Brain microvascular endothelial cell (primary cell): ENCODE measurements at regions not wholly inside any gene's neighbourhood (a gene's known extent, or its start where the extent isn't known, plus 50 kb on each side); places are given as distances from the start of the nearest gene placed in this dataset.

ENCODE experiments used
- DNase-seq: peaks from one replicate; pipeline ENCODE4 v3.0.0-alpha.2; 2020
- H3K27ac ChIP-seq: fragments of 250-450 bp; sonication (Bioruptor Pico); 2 replicates; pipeline ENCODE4 v1.5.1; 2020; ENCODE audit warnings: mild to moderate bottlenecking, moderate library complexity
- H3K27me3 ChIP-seq: fragments of 250-450 bp; sonication (Bioruptor Pico); replicated peaks from 2 replicates; pipeline ENCODE4 v1.5.1; 2020; ENCODE audit warnings: mild to moderate bottlenecking
- H3K36me3 ChIP-seq: fragments of 250-450 bp; sonication (Bioruptor Pico); replicated peaks from 2 replicates; pipeline ENCODE4 v1.5.1; 2020; ENCODE audit warnings: mild to moderate bottlenecking
- H3K4me3 ChIP-seq: 2 replicates; pipeline ENCODE4 v1.5.1; 2011; ENCODE audit warnings: low read depth, mild to moderate bottlenecking, control low read depth, low read length, moderate library complexity
- CTCF ChIP-seq: IDR thresholded peaks from 2 replicates; pipeline ENCODE4 v1.5.1; 2011; ENCODE audit warnings: low read depth, mild to moderate bottlenecking, moderate library complexity, low read length, control low read depth, inconsistent platforms; ENCODE audit errors: missing control alignments
- in situ Hi-C: cut with HindIII; loops from 2 replicates; pipeline ENCODE4 v1.10.0; 2017; ENCODE audit warnings: low sequenced_read_pairs, low pct_ligation_motif_present

- Histone ChIP-seq H3K36me3 (no peaks in the 10 kb centered on the region), H3K27me3 (no peaks in the 10 kb centered on the region), H3K4me3 (no peak overlapping the region), H3K27ac (no peak overlapping the region)
- no peak for DNase-seq
- no peak for TF ChIP-seq CTCF
- in situ Hi-C loops: no loop called here
Measured at GRCh38 chr4:33323393-33323792, 2603.2 kb downstream of the PCDH7 start.

- no peaks in the 10 kb centered on the region for H3K36me3 ChIP-seq
- H3K4me3 ChIP-seq: no peak overlapping the region
- no peak for DNase-seq
- no peaks in the 10 kb centered on the region for H3K27me3 ChIP-seq
- TF ChIP-seq CTCF: no peak
- in situ Hi-C loops: no loop called here
- H3K27ac ChIP-seq: no peak overlapping the region
Measured at GRCh38 chr4:33334416-33334815, 2614.2 kb downstream of the PCDH7 start.

GRCh38 chr4:33339762-33340161 is 2619.6 kb downstream of the PCDH7 start:
- DNase-seq: no peak
- in situ Hi-C loops: no loop called here
- TF ChIP-seq CTCF: no peak
- H3K4me3 ChIP-seq: no peak overlapping the region
- no peak overlapping the region for H3K27ac ChIP-seq
- H3K36me3 ChIP-seq: no peaks in the 10 kb centered on the region
- H3K27me3 ChIP-seq: no peaks in the 10 kb centered on the region

- no peak for DNase-seq
- H3K27ac ChIP-seq: no peak overlapping the region
Measured at GRCh38 chr4:33340168-33340567, 2620.0 kb downstream of the PCDH7 start.

GRCh38 chr4:33349376-33349775 is 2629.2 kb downstream of the PCDH7 start:
- in situ Hi-C loops: no loop called here
- TF ChIP-seq CTCF: no peak
- no peaks in the 10 kb centered on the region for H3K36me3 ChIP-seq
- H3K4me3 ChIP-seq: no peak overlapping the region
- H3K27ac ChIP-seq: no peak overlapping the region
- no peaks in the 10 kb centered on the region for H3K27me3 ChIP-seq
- DNase-seq: no peak

More at GRCh38 chr4:33340168-33340567, 2620.0 kb downstream of the PCDH7 start:
- in situ Hi-C loops: no loop called here
- no peak overlapping the region for H3K4me3 ChIP-seq
- H3K36me3 ChIP-seq: no peaks in the 10 kb centered on the region
- TF ChIP-seq CTCF: no peak
- no peaks in the 10 kb centered on the region for H3K27me3 ChIP-seq

GRCh38 chr4:33357121-33357520 is 2637.0 kb downstream of the PCDH7 start:
- H3K27ac ChIP-seq: no peak overlapping the region
- H3K36me3 ChIP-seq: no peaks in the 10 kb centered on the region
- DNase-seq: no peak
- in situ Hi-C loops: no loop called here
- no peak for TF ChIP-seq CTCF
- no peak overlapping the region for H3K4me3 ChIP-seq
- no peaks in the 10 kb centered on the region for H3K27me3 ChIP-seq
